Prostate gland (tissue), 2 donors: ENCODE measurements at regions not wholly inside any gene's neighbourhood (a gene's known extent, or its start where the extent isn't known, plus 50 kb on each side); places are given as distances from the start of the nearest gene placed in this dataset.

Experiments used
- POLR2A ChIP-seq: fragments of 450-650 bp; IDR thresholded peaks from one replicate; pipeline ENCODE4 v1.6.1; 2016; ENCODE audit warnings: antibody characterized with exemption, mild to moderate bottlenecking
- POLR2AphosphoS5 ChIP-seq: sonication (generic); formaldehyde crosslinking; IDR thresholded peaks from one replicate; pipeline ENCODE4 v1.6.1; 2017; ENCODE audit warnings: antibody characterized with exemption
- TF ChIP-seq, protein P1 (sequence below), 4 experiments: fragments of 200-600 bp in 2 of 4; fragments of 450-650 bp in 2 of 4; sonication (generic) in 2 of 4; IDR thresholded peaks; 1 replicate in 3 of 4; 2 replicates in 1 of 4; pipeline ENCODE4 v1.5.1; 2016 to 2019; ENCODE audit warnings: antibody characterized with exemption in 4 of 4, mild to moderate bottlenecking in 2 of 4, moderate library complexity in 2 of 4

DNA sequence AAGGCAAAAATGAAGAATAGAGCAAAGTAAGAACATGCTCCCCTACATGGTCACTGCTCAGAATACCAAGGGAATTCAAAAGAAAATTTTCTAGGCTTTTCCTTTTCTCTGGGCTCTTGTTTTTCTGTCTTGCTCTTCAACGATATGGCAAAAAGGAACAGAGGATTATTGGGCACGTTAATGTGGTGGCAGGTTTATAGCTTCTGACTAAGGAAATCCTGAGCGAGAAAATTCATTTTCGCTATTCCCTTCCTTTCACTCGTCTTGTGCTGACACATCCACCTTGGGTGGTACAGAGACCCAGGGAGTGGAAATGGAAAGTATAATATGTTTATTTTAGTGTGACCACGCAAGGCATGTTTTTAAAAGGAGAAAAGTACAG, 132.8 kb downstream of the TRIM27 start:
- TF ChIP-seq POLR2A (no peak), POLR2AphosphoS5 (no peak)
- TF ChIP-seq, protein P1, sequence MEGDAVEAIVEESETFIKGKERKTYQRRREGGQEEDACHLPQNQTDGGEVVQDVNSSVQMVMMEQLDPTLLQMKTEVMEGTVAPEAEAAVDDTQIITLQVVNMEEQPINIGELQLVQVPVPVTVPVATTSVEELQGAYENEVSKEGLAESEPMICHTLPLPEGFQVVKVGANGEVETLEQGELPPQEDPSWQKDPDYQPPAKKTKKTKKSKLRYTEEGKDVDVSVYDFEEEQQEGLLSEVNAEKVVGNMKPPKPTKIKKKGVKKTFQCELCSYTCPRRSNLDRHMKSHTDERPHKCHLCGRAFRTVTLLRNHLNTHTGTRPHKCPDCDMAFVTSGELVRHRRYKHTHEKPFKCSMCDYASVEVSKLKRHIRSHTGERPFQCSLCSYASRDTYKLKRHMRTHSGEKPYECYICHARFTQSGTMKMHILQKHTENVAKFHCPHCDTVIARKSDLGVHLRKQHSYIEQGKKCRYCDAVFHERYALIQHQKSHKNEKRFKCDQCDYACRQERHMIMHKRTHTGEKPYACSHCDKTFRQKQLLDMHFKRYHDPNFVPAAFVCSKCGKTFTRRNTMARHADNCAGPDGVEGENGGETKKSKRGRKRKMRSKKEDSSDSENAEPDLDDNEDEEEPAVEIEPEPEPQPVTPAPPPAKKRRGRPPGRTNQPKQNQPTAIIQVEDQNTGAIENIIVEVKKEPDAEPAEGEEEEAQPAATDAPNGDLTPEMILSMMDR (IDR thresholded peaks at IDR 0.05) = no peak
